MM.1S (cell line): ENCODE measurements at regions not wholly inside any gene's neighbourhood (a gene's known extent, or its start where the extent isn't known, plus 50 kb on each side); places are given as distances from the start of the nearest gene placed in this dataset.

Experiments used
- DNase-seq: peaks from one replicate; pipeline ENCODE4 v3.0.0-alpha.2; 2015
- H2AFZ ChIP-seq: fragments of 300-600 bp; sonication (generic); 2 replicates; pipeline ENCODE4 v1.6.0; 2016; ENCODE audit warnings: antibody characterized with exemption, low read length
- H3F3A ChIP-seq: fragments of 300-600 bp; sonication (generic); 2 replicates; pipeline ENCODE4 v1.6.1; 2016; ENCODE audit warnings: mild to moderate bottlenecking, antibody characterized with exemption, low read length, moderate library complexity, mixed read lengths; ENCODE audit not compliant: insufficient read depth
- H3K27ac ChIP-seq: fragments of 300-600 bp; sonication (generic); 2 replicates; pipeline ENCODE4 v1.5.1; 2016; ENCODE audit warnings: mild to moderate bottlenecking, low read length
- H3K27me3 ChIP-seq: fragments of 300-600 bp; sonication (generic); replicated peaks from 2 replicates; pipeline ENCODE4 v1.6.0; 2016; ENCODE audit warnings: low read length; ENCODE audit not compliant: insufficient read depth
- H3K36me3 ChIP-seq: fragments of 300-600 bp; sonication (generic); replicated peaks from 2 replicates; pipeline ENCODE4 v1.6.1; 2016; ENCODE audit warnings: mild to moderate bottlenecking, low read length, mixed read lengths; ENCODE audit not compliant: insufficient read depth
- H3K4me1 ChIP-seq: fragments of 300-600 bp; sonication (generic); 2 replicates; pipeline ENCODE4 v1.6.1; 2016; ENCODE audit warnings: low read length, mixed read lengths
- H3K4me2 ChIP-seq: fragments of 300-600 bp; sonication (generic); 2 replicates; pipeline ENCODE4 v1.6.0; 2016; ENCODE audit warnings: low read depth, low read length
- H3K4me3 ChIP-seq: fragments of 300-600 bp; sonication (generic); 2 replicates; pipeline ENCODE4 v1.5.1; 2016; ENCODE audit warnings: low read length, mixed read lengths
- H3K79me2 ChIP-seq: fragments of 300-600 bp; sonication (generic); 2 replicates; pipeline ENCODE4 v1.6.1; 2016; ENCODE audit warnings: mixed run types, low read length, mixed read lengths
- H3K9ac ChIP-seq: fragments of 300-600 bp; sonication (generic); 2 replicates; pipeline ENCODE4 v1.6.1; 2016; ENCODE audit warnings: low read length, mixed read lengths
- H3K9me2 ChIP-seq: fragments of 300-600 bp; sonication (generic); replicated peaks from 2 replicates; pipeline ENCODE4 v1.6.1; 2016; ENCODE audit warnings: mild to moderate bottlenecking, low read length, mixed read lengths; ENCODE audit not compliant: insufficient read depth
- H3K9me3 ChIP-seq: fragments of 300-600 bp; sonication (generic); replicated peaks from 2 replicates; pipeline ENCODE4 v1.6.1; 2016; ENCODE audit warnings: mild to moderate bottlenecking, low read length, mixed read lengths; ENCODE audit not compliant: insufficient read depth
- H4K20me1 ChIP-seq: fragments of 300-600 bp; sonication (generic); 2 replicates; pipeline ENCODE4 v1.6.1; 2016; ENCODE audit warnings: mild to moderate bottlenecking, low read length, moderate library complexity, mixed read lengths; ENCODE audit not compliant: insufficient read depth
- EZH2 ChIP-seq: fragments of 300-600 bp; sonication (generic); optimal IDR thresholded peaks from 2 replicates; pipeline ENCODE3; 2017; ENCODE audit warnings: low read depth, mild to moderate bottlenecking, antibody characterized with exemption, low read length, mixed read lengths
- EZH2phosphoT487 ChIP-seq: fragments of 300-600 bp; sonication (generic); IDR thresholded peaks from 2 replicates; pipeline ENCODE4 v1.6.1; 2018; ENCODE audit warnings: antibody characterized with exemption, low read length
- TF ChIP-seq, protein P1 (sequence below): fragments of 300-600 bp; sonication (generic); IDR thresholded peaks from 2 replicates; pipeline ENCODE4 v1.5.1; 2016; ENCODE audit warnings: antibody characterized with exemption, low read length, mixed read lengths

GRCh38 chr3:176479248-176479647 is 718.0 kb downstream of the TBL1XR1 start:
- Histone ChIP-seq H3K4me3 (no peak overlapping the region), H3K4me2 (no peak overlapping the region), H2AFZ (no peak overlapping the region), H3K79me2 (no peaks in the 10 kb centered on the region), H4K20me1 (no peaks in the 10 kb centered on the region), H3K27me3 (no peaks in the 10 kb centered on the region), H3K4me1 (no peaks in the 10 kb centered on the region), H3K9me3 (no peaks in the 10 kb centered on the region), H3K27ac (no peak overlapping the region), H3F3A (no peaks in the 10 kb centered on the region), H3K9me2 (no peaks in the 10 kb centered on the region), H3K36me3 (no peaks in the 10 kb centered on the region), H3K9ac (no peak overlapping the region)
- TF ChIP-seq EZH2 (no peak), EZH2phosphoT487 (no peak)
- TF ChIP-seq, protein P1, sequence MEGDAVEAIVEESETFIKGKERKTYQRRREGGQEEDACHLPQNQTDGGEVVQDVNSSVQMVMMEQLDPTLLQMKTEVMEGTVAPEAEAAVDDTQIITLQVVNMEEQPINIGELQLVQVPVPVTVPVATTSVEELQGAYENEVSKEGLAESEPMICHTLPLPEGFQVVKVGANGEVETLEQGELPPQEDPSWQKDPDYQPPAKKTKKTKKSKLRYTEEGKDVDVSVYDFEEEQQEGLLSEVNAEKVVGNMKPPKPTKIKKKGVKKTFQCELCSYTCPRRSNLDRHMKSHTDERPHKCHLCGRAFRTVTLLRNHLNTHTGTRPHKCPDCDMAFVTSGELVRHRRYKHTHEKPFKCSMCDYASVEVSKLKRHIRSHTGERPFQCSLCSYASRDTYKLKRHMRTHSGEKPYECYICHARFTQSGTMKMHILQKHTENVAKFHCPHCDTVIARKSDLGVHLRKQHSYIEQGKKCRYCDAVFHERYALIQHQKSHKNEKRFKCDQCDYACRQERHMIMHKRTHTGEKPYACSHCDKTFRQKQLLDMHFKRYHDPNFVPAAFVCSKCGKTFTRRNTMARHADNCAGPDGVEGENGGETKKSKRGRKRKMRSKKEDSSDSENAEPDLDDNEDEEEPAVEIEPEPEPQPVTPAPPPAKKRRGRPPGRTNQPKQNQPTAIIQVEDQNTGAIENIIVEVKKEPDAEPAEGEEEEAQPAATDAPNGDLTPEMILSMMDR = no peak
- no peak for DNase-seq

- H3K27me3 ChIP-seq = no peaks in the 10 kb centered on the region
- H3K9ac ChIP-seq = no peak overlapping the region
- no peaks in the 10 kb centered on the region for H4K20me1 ChIP-seq
- no peaks in the 10 kb centered on the region for H3K36me3 ChIP-seq
- no peak overlapping the region for H2AFZ ChIP-seq
- H3K79me2 ChIP-seq = no peaks in the 10 kb centered on the region
- no peak for DNase-seq
- H3K4me3 ChIP-seq = no peak overlapping the region
- H3K9me2 ChIP-seq = no peaks in the 10 kb centered on the region
- H3K27ac ChIP-seq = no peak overlapping the region
- no peaks in the 10 kb centered on the region for H3K9me3 ChIP-seq
- no peaks in the 10 kb centered on the region for H3F3A ChIP-seq
- TF ChIP-seq, protein P1 = no peak
- TF ChIP-seq EZH2 (no peak), EZH2phosphoT487 (no peak)
- H3K4me1 ChIP-seq = no peaks in the 10 kb centered on the region
- no peak overlapping the region for H3K4me2 ChIP-seq
Observed at GRCh38 chr3:176469694-176470205, 727.5 kb downstream of the TBL1XR1 start.

GRCh38 chr3:176463610-176464009 is 733.7 kb downstream of the TBL1XR1 start:
- H4K20me1 ChIP-seq = no peaks in the 10 kb centered on the region
- no peak overlapping the region for H3K4me2 ChIP-seq
- H3K36me3 ChIP-seq = no peaks in the 10 kb centered on the region
- no peaks in the 10 kb centered on the region for H3K9me2 ChIP-seq
- no peak overlapping the region for H3K27ac ChIP-seq
- H3K4me1 ChIP-seq = no peaks in the 10 kb centered on the region
- no peak overlapping the region for H2AFZ ChIP-seq
- H3K4me3 ChIP-seq = no peak overlapping the region
- no peak overlapping the region for H3K9ac ChIP-seq
- no peak for DNase-seq
- TF ChIP-seq, protein P1 = no peak
- TF ChIP-seq EZH2phosphoT487 = no peak
- no peak for TF ChIP-seq EZH2
- no peaks in the 10 kb centered on the region for H3K79me2 ChIP-seq
- H3F3A ChIP-seq = no peaks in the 10 kb centered on the region
- H3K27me3 ChIP-seq = no peaks in the 10 kb centered on the region
- H3K9me3 ChIP-seq = no peaks in the 10 kb centered on the region
